ENCODE measurements at regions not wholly inside any gene's neighbourhood (a gene's known extent, or its start where the extent isn't known, plus 50 kb on each side); places are given as distances from the start of the nearest gene placed in this dataset.

GRCh38 chr7:31398815-31399214 is 58.3 kb upstream of the NEUROD6 start:
- no peak for DNase-seq (ENCODE audit: low read depth)
- no peak overlapping the region for H3K4me3 ChIP-seq (ENCODE audit: control insufficient read depth, low read depth, low read length)
- TF ChIP-seq, protein P1, sequence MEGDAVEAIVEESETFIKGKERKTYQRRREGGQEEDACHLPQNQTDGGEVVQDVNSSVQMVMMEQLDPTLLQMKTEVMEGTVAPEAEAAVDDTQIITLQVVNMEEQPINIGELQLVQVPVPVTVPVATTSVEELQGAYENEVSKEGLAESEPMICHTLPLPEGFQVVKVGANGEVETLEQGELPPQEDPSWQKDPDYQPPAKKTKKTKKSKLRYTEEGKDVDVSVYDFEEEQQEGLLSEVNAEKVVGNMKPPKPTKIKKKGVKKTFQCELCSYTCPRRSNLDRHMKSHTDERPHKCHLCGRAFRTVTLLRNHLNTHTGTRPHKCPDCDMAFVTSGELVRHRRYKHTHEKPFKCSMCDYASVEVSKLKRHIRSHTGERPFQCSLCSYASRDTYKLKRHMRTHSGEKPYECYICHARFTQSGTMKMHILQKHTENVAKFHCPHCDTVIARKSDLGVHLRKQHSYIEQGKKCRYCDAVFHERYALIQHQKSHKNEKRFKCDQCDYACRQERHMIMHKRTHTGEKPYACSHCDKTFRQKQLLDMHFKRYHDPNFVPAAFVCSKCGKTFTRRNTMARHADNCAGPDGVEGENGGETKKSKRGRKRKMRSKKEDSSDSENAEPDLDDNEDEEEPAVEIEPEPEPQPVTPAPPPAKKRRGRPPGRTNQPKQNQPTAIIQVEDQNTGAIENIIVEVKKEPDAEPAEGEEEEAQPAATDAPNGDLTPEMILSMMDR (conservative IDR thresholded peaks at IDR 0.05; ENCODE audit: control insufficient read depth, insufficient read depth, low read depth, low read length): no peak

GRCh38 chr7:31407178-31407676 is 66.7 kb upstream of the NEUROD6 start:
- no peak for DNase-seq (ENCODE audit: low read depth)
- TF ChIP-seq, protein P1 (conservative IDR thresholded peaks at IDR 0.05; ENCODE audit: control insufficient read depth, insufficient read depth, low read depth, low read length): no peak
- no peak overlapping the region for H3K4me3 ChIP-seq (ENCODE audit: control insufficient read depth, low read depth, low read length)

DNA sequence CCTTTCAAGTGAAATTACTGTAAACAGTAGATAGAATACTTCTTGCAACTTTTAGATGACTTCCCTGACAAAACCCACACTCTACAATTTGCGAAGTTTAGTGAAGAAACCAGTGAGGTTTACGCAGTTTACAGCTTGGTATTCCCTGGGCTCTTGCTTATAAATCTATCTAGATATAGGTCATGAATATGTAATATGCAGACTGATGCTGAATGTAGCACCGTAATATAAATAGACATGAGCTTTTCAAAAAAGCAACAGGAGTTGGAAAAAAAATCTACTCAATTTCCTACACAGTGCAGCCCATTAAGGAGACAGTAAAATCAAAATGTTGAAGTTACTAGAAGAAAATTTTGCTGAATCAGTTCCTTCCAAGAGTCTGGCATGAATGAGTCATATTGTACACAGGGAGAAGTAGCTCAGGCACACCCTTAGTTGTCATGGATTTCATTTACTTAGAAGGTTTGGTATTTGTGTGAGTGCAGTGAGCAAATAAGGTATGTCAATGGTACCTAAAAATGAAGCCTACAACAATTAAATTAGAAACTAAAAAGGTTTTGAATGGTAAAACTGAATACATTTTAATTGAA is 67.7 kb upstream of the NEUROD6 start:
- H3K4me3 ChIP-seq (ENCODE audit: control insufficient read depth, low read depth, low read length): no peak overlapping the region
- TF ChIP-seq, protein P1 (conservative IDR thresholded peaks at IDR 0.05; ENCODE audit: control insufficient read depth, insufficient read depth, low read depth, low read length): no peak
- DNase-seq (ENCODE audit: low read depth): peak; percentile 9

DNA sequence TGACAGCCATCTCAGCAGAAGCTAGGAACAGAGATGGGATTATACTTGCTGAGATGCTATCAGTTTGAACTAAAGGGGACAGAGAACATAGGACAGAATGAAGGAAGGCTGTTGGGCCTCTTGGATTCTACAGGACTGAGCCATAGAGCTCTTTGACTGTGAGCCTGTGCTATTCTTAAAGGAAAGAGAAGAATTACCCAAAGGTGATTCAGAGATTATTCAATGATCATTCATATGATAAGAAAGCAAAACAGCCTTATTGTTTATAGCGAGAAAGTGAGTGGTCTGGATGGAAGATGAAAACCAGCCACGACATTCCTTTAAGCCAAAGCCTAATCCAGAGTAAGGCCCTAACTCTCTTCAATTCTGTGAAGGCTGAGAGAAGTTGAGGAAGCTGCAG is 69.7 kb upstream of the NEUROD6 start:
- DNase-seq (ENCODE audit: low read depth): no peak
- H3K4me3 ChIP-seq (ENCODE audit: control insufficient read depth, low read depth, low read length): no peak overlapping the region
- TF ChIP-seq, protein P1 (conservative IDR thresholded peaks at IDR 0.05; ENCODE audit: control insufficient read depth, insufficient read depth, low read depth, low read length): no peak

- no peak for DNase-seq (ENCODE audit: low read depth)
- no peak overlapping the region for H3K4me3 ChIP-seq (ENCODE audit: control insufficient read depth, low read depth, low read length)
- TF ChIP-seq, protein P1 (conservative IDR thresholded peaks at IDR 0.05; ENCODE audit: control insufficient read depth, insufficient read depth, low read depth, low read length): no peak
These were observed 70.9 kb upstream of the NEUROD6 start for GRCh38 chr7:31411416-31411815.

DNA sequence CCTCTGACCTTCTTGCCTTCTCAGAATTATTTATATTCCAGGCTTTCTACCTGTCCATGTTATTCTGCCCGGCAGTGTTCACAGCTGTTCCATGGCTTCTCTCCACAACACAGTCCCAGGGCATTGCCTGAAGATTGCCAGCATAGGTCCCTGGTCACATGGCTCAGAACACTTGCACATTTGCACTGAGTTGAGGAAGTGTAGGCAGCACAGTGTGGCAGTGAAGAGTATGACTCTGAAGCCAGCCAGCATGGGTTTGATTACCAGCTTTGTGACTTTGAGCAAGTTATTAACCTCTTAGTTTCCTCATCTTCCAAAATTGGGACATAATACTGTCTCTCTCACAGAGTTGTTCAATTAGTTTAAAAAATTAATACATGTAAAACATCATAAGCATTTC is 73.2 kb upstream of the NEUROD6 start:
- TF ChIP-seq, protein P1 (conservative IDR thresholded peaks at IDR 0.05; ENCODE audit: control insufficient read depth, insufficient read depth, low read depth, low read length): no peak
- DNase-seq (ENCODE audit: low read depth): no peak
- H3K4me3 ChIP-seq (ENCODE audit: control insufficient read depth, low read depth, low read length): no peak overlapping the region

Data from fibroblast of mammary gland (primary cell).